ENCODE measurements at regions not wholly inside any gene's neighbourhood (a gene's known extent, or its start where the extent isn't known, plus 50 kb on each side); places are given as distances from the start of the nearest gene placed in this dataset.
"Not testable (repeated sequence)": the region's sequence is repeated elsewhere in the genome, so short reads cannot be mapped to it uniquely, and the experiment has no call there.

DNA sequence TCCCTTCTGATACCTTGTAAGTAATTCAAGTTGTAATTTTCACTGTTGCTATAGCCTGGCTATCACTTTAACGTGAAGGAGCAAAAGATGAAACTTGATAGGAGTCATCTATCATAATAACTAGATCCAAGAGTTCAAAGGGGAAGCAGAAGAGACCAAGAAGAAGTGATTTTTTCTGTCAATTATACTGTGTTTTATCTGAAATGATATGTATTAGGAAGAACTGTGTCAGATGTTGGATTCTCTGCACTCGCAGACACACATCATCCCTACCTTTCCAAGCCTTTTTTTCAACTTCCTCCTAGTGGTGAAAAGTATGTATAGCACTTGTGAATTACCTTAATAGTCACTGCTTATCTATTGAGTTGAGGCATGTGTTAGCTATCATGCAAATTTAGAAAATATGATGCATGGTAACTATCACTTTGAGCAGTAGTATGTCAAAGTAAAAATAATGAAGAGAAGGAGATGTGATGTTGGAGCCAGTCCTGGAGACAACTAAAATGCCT is 864.2 kb downstream of the PRIM2 start:
- DNase-seq = not testable (repeated sequence)

DNA sequence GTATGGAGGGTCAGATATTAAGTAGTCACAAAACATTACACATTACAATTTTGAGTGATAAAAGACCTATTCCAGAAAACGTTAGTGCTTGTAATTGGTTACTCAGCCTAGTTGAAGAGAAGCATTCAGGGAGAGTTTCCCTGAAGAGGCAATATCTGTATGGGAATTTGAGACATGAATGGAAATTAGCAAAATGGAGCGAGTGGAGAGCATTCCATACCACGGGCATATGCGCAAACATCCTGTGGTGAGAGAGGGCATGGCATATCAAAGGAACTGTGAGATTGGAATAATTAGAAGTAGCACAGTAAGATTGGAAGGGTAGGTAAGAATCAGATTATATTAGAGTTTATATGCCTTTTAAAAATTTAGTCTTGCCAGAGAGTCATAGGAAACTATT is 867.9 kb downstream of the PRIM2 start:
- H3K4me3 ChIP-seq (ENCODE audit: low read depth, low read length); H3K4me1 ChIP-seq; DNase-seq; H3K27me3 ChIP-seq; H3K36me3 ChIP-seq; H3K9me3 ChIP-seq: not testable (repeated sequence)

More for the DNA sequence above, 864.2 kb downstream of the PRIM2 start:
- not testable (repeated sequence) for H3K36me3 ChIP-seq; H3K27me3 ChIP-seq; H3K9me3 ChIP-seq; H3K4me1 ChIP-seq; H3K4me3 ChIP-seq (ENCODE audit: low read depth, low read length)

DNA sequence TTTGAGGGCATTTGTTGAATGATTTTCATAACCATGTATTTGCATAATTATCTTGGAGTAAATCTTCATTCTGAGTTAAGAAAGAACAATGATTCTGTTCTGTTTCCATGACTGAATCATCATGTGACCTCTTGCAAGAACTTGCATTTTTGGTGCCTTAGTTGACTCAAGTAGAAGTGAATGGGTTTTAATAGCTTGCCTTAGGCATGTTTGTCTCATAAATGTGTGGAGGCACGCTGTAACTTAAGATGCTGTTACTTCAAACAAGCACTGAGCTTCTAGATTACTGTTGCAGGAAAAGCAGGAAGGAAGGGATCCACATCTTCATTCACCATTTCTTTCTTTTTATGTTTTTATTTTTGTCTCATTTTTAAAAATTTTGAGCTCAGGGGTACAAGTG is 875.8 kb downstream of the PRIM2 start:
- H3K9me3 ChIP-seq; H3K36me3 ChIP-seq; H3K27me3 ChIP-seq; DNase-seq; H3K4me1 ChIP-seq; H3K4me3 ChIP-seq (ENCODE audit: low read depth, low read length): not testable (repeated sequence)

DNA sequence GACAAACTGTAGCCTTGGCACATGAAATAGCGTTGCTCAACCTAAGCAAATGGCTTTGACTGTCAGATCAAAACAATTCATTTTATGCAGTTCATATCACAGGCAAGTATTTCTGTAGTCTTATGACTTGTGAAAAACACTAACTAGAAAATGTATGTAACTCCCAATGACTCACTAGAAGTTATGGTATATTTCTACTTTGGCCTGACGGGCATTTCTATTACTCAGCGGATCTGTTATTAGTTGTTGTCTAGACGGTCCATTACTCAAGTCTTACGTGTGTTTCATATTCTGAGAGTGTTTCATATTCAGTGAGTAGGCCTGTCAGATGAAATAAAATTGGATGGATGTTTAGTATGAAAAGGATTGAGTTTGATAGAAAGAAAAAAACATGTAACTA is 880.9 kb downstream of the PRIM2 start:
- Histone ChIP-seq H3K27me3 (no peaks in the 10 kb centered on the region), H3K36me3 (no peaks in the 10 kb centered on the region), H3K4me3 (ENCODE audit: low read depth, low read length) (no peak overlapping the region), H3K9me3 (no peaks in the 10 kb centered on the region), H3K4me1 (no peaks in the 10 kb centered on the region)
- DNase-seq = no peak
- TF ChIP-seq CTCF (IDR thresholded peaks at IDR 0.05; ENCODE audit: low read depth, low read length) = no peak

GRCh38 chr6:58237124-58237523 is 919.7 kb downstream of the PRIM2 start:
- not testable (repeated sequence) for H3K9me3 ChIP-seq, H3K27me3 ChIP-seq, H3K36me3 ChIP-seq

DNA sequence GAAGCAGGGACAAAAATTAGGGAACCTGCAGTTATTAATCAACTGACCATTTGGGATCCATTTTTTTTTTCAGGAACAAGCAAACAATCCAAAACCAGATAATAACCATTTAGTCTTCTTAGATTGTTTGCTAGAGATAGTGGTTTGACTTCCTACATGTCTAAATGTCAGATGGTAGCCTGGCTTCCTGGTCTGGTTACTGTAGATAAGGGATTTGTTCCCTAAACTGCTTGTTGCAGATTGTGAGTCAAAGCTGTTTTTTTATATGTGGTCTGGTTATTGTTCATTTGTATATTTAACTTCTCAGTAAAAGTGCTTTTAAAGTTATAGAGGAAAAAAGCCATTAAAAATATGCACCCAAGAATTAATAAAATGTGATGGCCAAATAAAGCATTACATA is 921.0 kb downstream of the PRIM2 start:
- not testable (repeated sequence) for H3K36me3 ChIP-seq; H3K27me3 ChIP-seq; DNase-seq; H3K4me1 ChIP-seq; H3K4me3 ChIP-seq (ENCODE audit: low read depth, low read length); H3K9me3 ChIP-seq

More at GRCh38 chr6:58237124-58237523, 919.7 kb downstream of the PRIM2 start:
- DNase-seq; H3K4me1 ChIP-seq; H3K4me3 ChIP-seq (ENCODE audit: low read depth, low read length): not testable (repeated sequence)

GRCh38 chr6:58257625-58258024 is 940.2 kb downstream of the PRIM2 start:
- H3K4me1 ChIP-seq = not testable (repeated sequence)

GRCh38 chr6:58290177-58290576 is 972.7 kb downstream of the PRIM2 start:
- H3K4me3 ChIP-seq (ENCODE audit: low read depth, low read length) = no peak overlapping the region
- no peaks in the 10 kb centered on the region for H3K4me1 ChIP-seq
- no peaks in the 10 kb centered on the region for H3K27me3 ChIP-seq
- no peaks in the 10 kb centered on the region for H3K36me3 ChIP-seq
- H3K9me3 ChIP-seq = no peaks in the 10 kb centered on the region
- no peak for TF ChIP-seq CTCF (IDR thresholded peaks at IDR 0.05; ENCODE audit: low read depth, low read length)
- no peak for DNase-seq

More at GRCh38 chr6:58257625-58258024, 940.2 kb downstream of the PRIM2 start:
- H3K27me3 ChIP-seq; H3K4me3 ChIP-seq (ENCODE audit: low read depth, low read length); DNase-seq; H3K36me3 ChIP-seq; H3K9me3 ChIP-seq: not testable (repeated sequence)

GRCh38 chr6:58291319-58291718 is 973.9 kb downstream of the PRIM2 start:
- not testable (repeated sequence) for H3K4me3 ChIP-seq (ENCODE audit: low read depth, low read length); H3K4me1 ChIP-seq; H3K36me3 ChIP-seq; H3K9me3 ChIP-seq; H3K27me3 ChIP-seq; DNase-seq

DNA sequence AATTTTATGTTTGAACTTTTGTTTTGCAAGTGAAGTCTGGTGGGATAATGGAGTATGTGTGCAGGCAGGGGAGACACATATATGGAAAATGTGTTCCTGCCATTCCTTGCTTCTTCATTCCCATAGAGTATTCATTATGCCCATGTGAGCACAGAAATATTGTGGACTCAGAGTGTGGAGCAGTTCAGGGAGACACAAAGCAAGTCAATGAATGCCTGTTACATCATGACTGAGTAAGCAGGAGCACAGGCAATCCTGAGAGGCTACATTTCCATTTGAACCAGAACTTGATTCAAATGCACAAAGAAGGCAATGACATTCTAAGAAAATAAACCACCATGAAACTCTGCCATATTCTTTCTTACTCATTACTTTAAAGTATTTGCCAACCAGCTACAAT is 990.5 kb downstream of the PRIM2 start:
- H3K27me3 ChIP-seq; H3K4me1 ChIP-seq; H3K9me3 ChIP-seq; H3K36me3 ChIP-seq; DNase-seq; H3K4me3 ChIP-seq (ENCODE audit: low read depth, low read length): not testable (repeated sequence)

DNA sequence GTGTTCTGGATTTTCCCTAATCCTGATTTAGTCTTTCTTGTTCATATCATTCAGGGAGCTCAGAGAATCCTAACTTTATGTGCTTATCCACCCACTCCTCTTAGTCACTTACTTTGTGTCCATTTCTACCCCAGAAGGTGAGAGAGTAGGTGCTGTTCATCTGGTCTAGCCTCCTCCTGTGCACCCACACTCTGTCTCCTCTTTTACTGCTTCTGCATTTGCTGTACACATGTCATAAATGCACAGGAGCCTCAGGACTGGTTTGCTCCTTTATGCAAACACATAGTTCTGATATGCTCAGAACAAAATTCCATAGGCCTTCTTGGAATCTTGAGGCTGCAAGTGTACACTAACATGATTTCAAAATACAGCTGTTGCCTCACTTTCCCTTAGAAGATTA is 1014.7 kb downstream of the PRIM2 start:
- H3K4me3 ChIP-seq (ENCODE audit: low read depth, low read length); H3K4me1 ChIP-seq; H3K27me3 ChIP-seq; DNase-seq; H3K9me3 ChIP-seq; H3K36me3 ChIP-seq: not testable (repeated sequence)

GRCh38 chr6:58342287-58342686 is 1024.9 kb downstream of the PRIM2 start:
- DNase-seq; H3K9me3 ChIP-seq; H3K4me3 ChIP-seq (ENCODE audit: low read depth, low read length); H3K36me3 ChIP-seq; H3K27me3 ChIP-seq; H3K4me1 ChIP-seq: not testable (repeated sequence)

GRCh38 chr6:58347534-58347933 is 1030.1 kb downstream of the PRIM2 start:
- not testable (repeated sequence) for H3K4me3 ChIP-seq (ENCODE audit: low read depth, low read length); H3K4me1 ChIP-seq; H3K36me3 ChIP-seq; H3K27me3 ChIP-seq; DNase-seq; H3K9me3 ChIP-seq

- not testable (repeated sequence) for H3K4me3 ChIP-seq (ENCODE audit: low read depth, low read length); H3K36me3 ChIP-seq; DNase-seq; H3K9me3 ChIP-seq; H3K4me1 ChIP-seq; H3K27me3 ChIP-seq
Observed at GRCh38 chr6:58351619-58352018, 1034.2 kb downstream of the PRIM2 start.

GRCh38 chr6:58358452-58358851 is 1041.0 kb downstream of the PRIM2 start:
- H3K9me3 ChIP-seq, DNase-seq: not testable (repeated sequence)

More at GRCh38 chr6:58358452-58358851, 1041.0 kb downstream of the PRIM2 start:
- not testable (repeated sequence) for H3K4me1 ChIP-seq; H3K27me3 ChIP-seq; H3K36me3 ChIP-seq; H3K4me3 ChIP-seq (ENCODE audit: low read depth, low read length)

Measured in BE2C (cell line).